Mesendoderm (in vitro differentiated cells): ENCODE measurements at regions not wholly inside any gene's neighbourhood (a gene's known extent, or its start where the extent isn't known, plus 50 kb on each side); places are given as distances from the start of the nearest gene placed in this dataset.

Experiments
- DNase-seq: peaks from one replicate; pipeline ENCODE4 v3.0.0; 2013
- H2AK5ac ChIP-seq: 2 replicates; pipeline ENCODE4 v1.6.1; 2013; ENCODE audit warnings: low read length, inconsistent platforms
- H2BK120ac ChIP-seq: 2 replicates; pipeline ENCODE4 v1.6.1; 2013; ENCODE audit warnings: low read depth, mild to moderate bottlenecking, low read length, moderate library complexity, mixed read lengths
- H2BK15ac ChIP-seq: replicated peaks from 2 replicates; pipeline ENCODE4 v1.6.1; 2013; ENCODE audit warnings: low read depth, mild to moderate bottlenecking, moderate library complexity
- H2BK5ac ChIP-seq: 2 replicates; pipeline ENCODE4 v1.6.1; 2013; ENCODE audit warnings: low read length, inconsistent platforms
- H3K18ac ChIP-seq: 2 replicates; pipeline ENCODE4 v1.6.1; 2013; ENCODE audit warnings: mild to moderate bottlenecking, low read length, mixed read lengths
- H3K23ac ChIP-seq: one replicate; pipeline ENCODE4 v1.6.1; 2013; ENCODE audit warnings: low read length
- H3K27ac ChIP-seq: 2 replicates; pipeline ENCODE4 v1.5.1; 2013; ENCODE audit warnings: low read depth, mild to moderate bottlenecking, inconsistent platforms, low read length, moderate library complexity
- H3K27me3 ChIP-seq: 2 replicates; pipeline ENCODE4 v1.6.1; 2013; ENCODE audit warnings: low read length, control low read depth, mild to moderate bottlenecking, inconsistent platforms; ENCODE audit not compliant: insufficient read depth, poor library complexity
- H3K36me3 ChIP-seq: 2 replicates; pipeline ENCODE4 v1.6.1; 2013; ENCODE audit warnings: low read length, inconsistent platforms; ENCODE audit not compliant: control insufficient read depth, insufficient read depth
- H3K4ac ChIP-seq: one replicate; pipeline ENCODE4 v1.6.1; 2013; ENCODE audit warnings: low read depth, mild to moderate bottlenecking, low read length, moderate library complexity
- H3K4me1 ChIP-seq: 2 replicates; pipeline ENCODE4 v1.6.1; 2013; ENCODE audit warnings: low read depth, low read length, inconsistent platforms; ENCODE audit not compliant: control insufficient read depth
- H3K4me2 ChIP-seq: 2 replicates; pipeline ENCODE4 v1.6.1; 2013; ENCODE audit warnings: low read length
- H3K4me3 ChIP-seq: 2 replicates; pipeline ENCODE4 v1.5.1; 2013; ENCODE audit warnings: mild to moderate bottlenecking, low read length
- H3K56ac ChIP-seq: one replicate; pipeline ENCODE4 v1.6.1; 2013; ENCODE audit warnings: low read length
- H3K79me1 ChIP-seq: 2 replicates; pipeline ENCODE4 v1.6.1; 2013; ENCODE audit warnings: low read length, inconsistent platforms
- H3K79me2 ChIP-seq: 2 replicates; pipeline ENCODE4 v1.6.1; 2013; ENCODE audit warnings: mild to moderate bottlenecking, low read length; ENCODE audit not compliant: control insufficient read depth, insufficient read depth
- H3K9ac ChIP-seq: 2 replicates; pipeline ENCODE4 v1.6.1; 2013; ENCODE audit warnings: low read length, inconsistent platforms
- H4K5ac ChIP-seq: one replicate; pipeline ENCODE4 v1.6.1; 2013; ENCODE audit warnings: low read length
- H4K8ac ChIP-seq: one replicate; pipeline ENCODE4 v1.6.1; 2013; ENCODE audit warnings: low read depth, mild to moderate bottlenecking, control low read depth, low read length, moderate library complexity
- WGBS: extraction: QIAGEN DNeasy Blood & Tissue Kit; methylation state at CpG from one replicate; pipeline ENCODE4 v1.1.7; 2013; ENCODE audit warnings: low lambda C conversion rate, missing lambda C conversion rate; ENCODE audit not compliant: insufficient coverage; ENCODE audit errors: extremely low coverage; 5-methylcytosine and 5-hydroxymethylcytosine counted together

GRCh38 chr11:115929618-115930129 lies 425.5 kb upstream of the CADM1 start:
- H3K56ac ChIP-seq, result no peak overlapping the region
- H3K23ac ChIP-seq, result no peak overlapping the region
- H2BK120ac ChIP-seq, result no peak overlapping the region
- H2BK5ac ChIP-seq, result no peak overlapping the region
- no peak overlapping the region for H3K18ac ChIP-seq
- H3K27ac ChIP-seq, result no peak overlapping the region
- H3K4ac ChIP-seq, result no peak overlapping the region
- no peaks in the 10 kb centered on the region for H3K79me2 ChIP-seq
- WGBS, result no CpG with 5 or more reads among the region's 6 CpGs
- no peak overlapping the region for H3K9ac ChIP-seq
- no peak overlapping the region for H2BK15ac ChIP-seq
- no peak overlapping the region for H4K8ac ChIP-seq
- DNase-seq, result no peak
- H3K4me1 ChIP-seq, result no peaks in the 10 kb centered on the region
- H3K4me3 ChIP-seq, result no peak overlapping the region
- H3K79me1 ChIP-seq, result no peaks in the 10 kb centered on the region
- no peak overlapping the region for H2AK5ac ChIP-seq
- H3K4me2 ChIP-seq, result no peak overlapping the region
- H3K27me3 ChIP-seq, result no peaks in the 10 kb centered on the region
- no peak overlapping the region for H4K5ac ChIP-seq
- H3K36me3 ChIP-seq, result no peaks in the 10 kb centered on the region

GRCh38 chr11:115928811-115929210 lies 424.6 kb upstream of the CADM1 start:
- H2BK15ac ChIP-seq, result no peak overlapping the region
- no peak overlapping the region for H3K23ac ChIP-seq
- H4K8ac ChIP-seq, result no peak overlapping the region
- no peak overlapping the region for H3K27ac ChIP-seq
- no peaks in the 10 kb centered on the region for H3K79me1 ChIP-seq
- H3K4me3 ChIP-seq, result no peak overlapping the region
- H3K56ac ChIP-seq, result no peak overlapping the region
- no peak overlapping the region for H2BK5ac ChIP-seq
- WGBS, result no CpG with 5 or more reads among the region's 2 CpGs
- H3K18ac ChIP-seq, result no peak overlapping the region
- H3K4ac ChIP-seq, result no peak overlapping the region
- H4K5ac ChIP-seq, result no peak overlapping the region
- no peaks in the 10 kb centered on the region for H3K36me3 ChIP-seq
- H3K4me2 ChIP-seq, result no peak overlapping the region
- no peak overlapping the region for H3K9ac ChIP-seq
- no peak overlapping the region for H2BK120ac ChIP-seq
- no peaks in the 10 kb centered on the region for H3K79me2 ChIP-seq
- H3K4me1 ChIP-seq, result no peaks in the 10 kb centered on the region
- H2AK5ac ChIP-seq, result no peak overlapping the region
- DNase-seq, result no peak
- H3K27me3 ChIP-seq, result no peaks in the 10 kb centered on the region

- Histone ChIP-seq H3K4me2 (no peak overlapping the region), H2BK120ac (no peak overlapping the region), H2AK5ac (no peak overlapping the region), H2BK15ac (no peak overlapping the region), H4K5ac (no peak overlapping the region), H3K23ac (no peak overlapping the region), H3K4ac (no peak overlapping the region), H3K27ac (no peak overlapping the region), H3K18ac (no peak overlapping the region), H3K27me3 (no peaks in the 10 kb centered on the region), H3K56ac (no peak overlapping the region), H3K79me2 (no peaks in the 10 kb centered on the region), H3K79me1 (no peaks in the 10 kb centered on the region), H4K8ac (no peak overlapping the region), H3K9ac (no peak overlapping the region), H3K36me3 (no peaks in the 10 kb centered on the region), H2BK5ac (no peak overlapping the region), H3K4me3 (no peak overlapping the region), H3K4me1 (no peaks in the 10 kb centered on the region)
- no CpG with 5 or more reads among the region's 8 CpGs for WGBS
- DNase-seq, result no peak
Measured at GRCh38 chr11:115927823-115928329, 423.7 kb upstream of the CADM1 start.

GRCh38 chr11:115926601-115927000 lies 422.4 kb upstream of the CADM1 start:
- no peaks in the 10 kb centered on the region for H3K79me2 ChIP-seq
- H3K4ac ChIP-seq, result no peak overlapping the region
- H2AK5ac ChIP-seq, result no peak overlapping the region
- H2BK5ac ChIP-seq, result no peak overlapping the region
- H4K8ac ChIP-seq, result no peak overlapping the region
- H3K4me2 ChIP-seq, result no peak overlapping the region
- H3K4me3 ChIP-seq, result no peak overlapping the region
- H3K27me3 ChIP-seq, result no peaks in the 10 kb centered on the region
- no CpG with 5 or more reads among the region's 4 CpGs for WGBS
- no peak overlapping the region for H4K5ac ChIP-seq
- H3K27ac ChIP-seq, result no peak overlapping the region
- no peaks in the 10 kb centered on the region for H3K4me1 ChIP-seq
- H3K18ac ChIP-seq, result no peak overlapping the region
- no peak overlapping the region for H3K9ac ChIP-seq
- no peak for DNase-seq
- H3K56ac ChIP-seq, result no peak overlapping the region
- H3K36me3 ChIP-seq, result no peaks in the 10 kb centered on the region
- H2BK120ac ChIP-seq, result no peak overlapping the region
- H3K79me1 ChIP-seq, result no peaks in the 10 kb centered on the region
- H2BK15ac ChIP-seq, result no peak overlapping the region
- no peak overlapping the region for H3K23ac ChIP-seq

GRCh38 chr11:115926138-115926537 lies 421.9 kb upstream of the CADM1 start:
- Histone ChIP-seq H3K36me3 (no peaks in the 10 kb centered on the region), H4K5ac (no peak overlapping the region), H4K8ac (no peak overlapping the region), H3K79me2 (no peaks in the 10 kb centered on the region), H2AK5ac (no peak overlapping the region), H2BK120ac (no peak overlapping the region), H3K4me2 (no peak overlapping the region), H3K4me1 (no peaks in the 10 kb centered on the region), H3K27ac (no peak overlapping the region), H3K18ac (no peak overlapping the region), H2BK15ac (no peak overlapping the region), H3K4ac (no peak overlapping the region), H3K4me3 (no peak overlapping the region), H3K79me1 (no peaks in the 10 kb centered on the region), H2BK5ac (no peak overlapping the region), H3K56ac (no peak overlapping the region), H3K23ac (no peak overlapping the region), H3K27me3 (no peaks in the 10 kb centered on the region), H3K9ac (no peak overlapping the region)
- DNase-seq, result no peak
- no CpG with 5 or more reads among the region's 5 CpGs for WGBS

- H3K56ac ChIP-seq, result no peak overlapping the region
- no peaks in the 10 kb centered on the region for H3K36me3 ChIP-seq
- H2BK120ac ChIP-seq, result no peak overlapping the region
- H3K4ac ChIP-seq, result no peak overlapping the region
- no peak overlapping the region for H2AK5ac ChIP-seq
- no peak overlapping the region for H3K9ac ChIP-seq
- no peak overlapping the region for H4K5ac ChIP-seq
- no peak overlapping the region for H3K4me3 ChIP-seq
- no peak overlapping the region for H3K23ac ChIP-seq
- no peak overlapping the region for H4K8ac ChIP-seq
- DNase-seq, result no peak
- no peak overlapping the region for H2BK5ac ChIP-seq
- no peak overlapping the region for H3K4me2 ChIP-seq
- no peak overlapping the region for H3K18ac ChIP-seq
- no peak overlapping the region for H2BK15ac ChIP-seq
- WGBS, result no CpG with 5 or more reads among the region's 3 CpGs
- H3K79me1 ChIP-seq, result no peaks in the 10 kb centered on the region
- no peak overlapping the region for H3K27ac ChIP-seq
- no peaks in the 10 kb centered on the region for H3K4me1 ChIP-seq
- no peaks in the 10 kb centered on the region for H3K27me3 ChIP-seq
- H3K79me2 ChIP-seq, result no peaks in the 10 kb centered on the region
Measured at GRCh38 chr11:115925568-115926090, 421.4 kb upstream of the CADM1 start.
